Lower leg skin (tissue), 3 donors: ENCODE measurements at regions not wholly inside any gene's neighbourhood (a gene's known extent, or its start where the extent isn't known, plus 50 kb on each side); places are given as distances from the start of the nearest gene placed in this dataset.

Source experiments
- POLR2A ChIP-seq, 2 donors: fragments of 450-650 bp; IDR thresholded peaks; one replicate each; pipeline ENCODE4 v1.6.1; 2016 to 2017; ENCODE audit warnings: antibody characterized with exemption in 2 of 2, mild to moderate bottlenecking in 1 of 2, moderate library complexity in 1 of 2
- TF ChIP-seq, protein P1 (sequence below), 3 donors: fragments of 450-650 bp; IDR thresholded peaks; one replicate each; pipeline ENCODE4 v1.5.1; 2016; ENCODE audit warnings: antibody characterized with exemption in 3 of 3, mild to moderate bottlenecking in 3 of 3, moderate library complexity in 2 of 3

DNA sequence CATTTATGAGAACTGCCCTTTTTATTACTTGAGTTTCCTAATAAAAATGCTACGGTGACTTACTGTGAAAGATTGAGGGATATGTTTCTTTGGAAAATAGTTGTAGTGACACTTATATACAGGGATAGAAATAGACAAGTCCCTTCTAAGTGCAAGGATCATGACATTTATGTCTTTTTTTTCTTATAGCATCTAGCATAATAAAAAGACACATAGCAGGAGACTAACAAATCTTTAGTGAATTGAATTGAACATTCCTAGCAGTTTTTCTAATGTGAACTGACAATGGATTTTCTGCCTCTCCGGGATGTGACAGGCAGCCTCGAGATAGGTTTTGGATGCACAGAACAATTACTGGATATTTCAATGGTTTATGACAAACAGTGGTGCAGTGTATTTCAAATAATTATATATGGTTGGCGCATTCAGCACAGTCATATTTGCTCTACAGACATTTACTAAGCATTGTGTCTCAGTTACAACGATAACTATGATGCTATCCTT is 562.8 kb downstream of the ADCYAP1 start:
- no peak for TF ChIP-seq POLR2A (IDR thresholded peaks at IDR 0.05)
- TF ChIP-seq, protein P1, sequence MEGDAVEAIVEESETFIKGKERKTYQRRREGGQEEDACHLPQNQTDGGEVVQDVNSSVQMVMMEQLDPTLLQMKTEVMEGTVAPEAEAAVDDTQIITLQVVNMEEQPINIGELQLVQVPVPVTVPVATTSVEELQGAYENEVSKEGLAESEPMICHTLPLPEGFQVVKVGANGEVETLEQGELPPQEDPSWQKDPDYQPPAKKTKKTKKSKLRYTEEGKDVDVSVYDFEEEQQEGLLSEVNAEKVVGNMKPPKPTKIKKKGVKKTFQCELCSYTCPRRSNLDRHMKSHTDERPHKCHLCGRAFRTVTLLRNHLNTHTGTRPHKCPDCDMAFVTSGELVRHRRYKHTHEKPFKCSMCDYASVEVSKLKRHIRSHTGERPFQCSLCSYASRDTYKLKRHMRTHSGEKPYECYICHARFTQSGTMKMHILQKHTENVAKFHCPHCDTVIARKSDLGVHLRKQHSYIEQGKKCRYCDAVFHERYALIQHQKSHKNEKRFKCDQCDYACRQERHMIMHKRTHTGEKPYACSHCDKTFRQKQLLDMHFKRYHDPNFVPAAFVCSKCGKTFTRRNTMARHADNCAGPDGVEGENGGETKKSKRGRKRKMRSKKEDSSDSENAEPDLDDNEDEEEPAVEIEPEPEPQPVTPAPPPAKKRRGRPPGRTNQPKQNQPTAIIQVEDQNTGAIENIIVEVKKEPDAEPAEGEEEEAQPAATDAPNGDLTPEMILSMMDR (IDR thresholded peaks at IDR 0.05) = no peak
